GM18499 (cell line): ENCODE measurements at regions not wholly inside any gene's neighbourhood (a gene's known extent, or its start where the extent isn't known, plus 50 kb on each side); places are given as distances from the start of the nearest gene placed in this dataset.

Source experiments
- ATAC-seq: cut with Tn5 transposase; IDR thresholded peaks from one replicate; pipeline ENCODE4 v1.9.1; 2021; ENCODE audit warnings: moderate number of reproducible peaks; ENCODE audit not compliant: insufficient read depth, unreplicated experiment

DNA sequence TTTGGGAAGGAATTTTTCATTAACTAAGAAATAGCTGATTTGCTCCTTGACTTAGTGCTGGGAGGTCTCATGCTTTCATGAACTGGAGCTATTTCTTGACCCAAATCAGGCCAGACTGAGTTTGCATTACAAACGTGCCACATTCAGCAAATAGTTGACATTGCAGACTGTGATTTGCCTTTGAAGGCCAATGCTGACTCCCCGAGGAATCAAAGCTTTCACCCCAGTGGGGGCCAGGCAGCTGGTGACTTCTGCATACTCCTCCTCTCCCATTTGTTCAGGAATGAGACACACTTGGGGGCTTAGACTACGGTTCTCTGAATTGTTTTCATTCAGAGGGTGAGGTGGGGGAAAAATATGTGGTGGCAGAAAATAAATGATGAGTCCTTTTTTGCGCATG is 111.0 kb upstream of the JAZF1 start:
- ATAC-seq: no peak

DNA sequence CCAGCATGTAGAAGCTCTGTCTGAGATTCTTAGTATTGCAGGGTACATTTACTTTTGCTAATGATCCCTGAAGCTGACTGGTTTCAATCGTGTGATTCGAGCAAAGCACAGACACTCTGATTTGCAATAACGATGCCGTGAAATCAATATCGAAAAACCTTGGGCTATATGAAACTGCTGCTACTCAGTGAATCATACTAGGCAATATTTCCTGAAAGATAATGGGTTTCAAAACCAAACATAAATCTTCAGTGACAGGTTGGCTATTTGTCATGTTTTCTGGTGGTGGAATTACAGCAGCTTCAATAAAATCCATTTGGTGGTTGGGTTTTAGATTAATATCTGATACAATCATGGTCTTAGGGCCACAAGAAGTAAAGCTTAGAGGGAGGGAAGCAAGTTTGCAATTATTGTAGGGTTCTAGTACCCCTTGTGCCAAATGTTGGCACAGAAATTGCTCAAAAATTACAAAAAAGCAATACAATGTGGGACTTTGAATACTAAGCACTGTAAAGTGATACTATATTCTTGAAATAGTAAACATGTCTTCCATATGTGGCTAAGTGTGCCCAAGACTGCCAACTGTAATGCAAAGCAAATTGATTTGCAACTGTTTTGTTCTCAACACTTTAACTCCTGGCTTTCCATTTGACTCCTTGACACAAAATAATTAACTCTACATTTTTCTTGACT is 112.4 kb upstream of the JAZF1 start:
- ATAC-seq: no peak

DNA sequence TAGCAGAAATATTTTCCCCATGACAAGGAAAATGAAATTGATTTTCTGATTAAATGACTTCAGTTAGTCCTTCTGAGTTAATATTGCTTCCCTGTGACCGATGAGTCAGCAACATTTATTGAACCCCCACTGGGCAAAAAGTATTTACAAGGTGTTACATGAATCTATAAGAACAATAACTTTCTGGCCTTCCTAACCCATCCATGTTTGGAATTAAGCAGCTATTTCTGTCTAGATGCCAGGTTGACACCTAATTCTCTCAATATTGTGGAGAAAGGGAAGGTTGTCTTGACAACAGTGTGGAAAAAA is 112.9 kb upstream of the JAZF1 start:
- no peak for ATAC-seq

DNA sequence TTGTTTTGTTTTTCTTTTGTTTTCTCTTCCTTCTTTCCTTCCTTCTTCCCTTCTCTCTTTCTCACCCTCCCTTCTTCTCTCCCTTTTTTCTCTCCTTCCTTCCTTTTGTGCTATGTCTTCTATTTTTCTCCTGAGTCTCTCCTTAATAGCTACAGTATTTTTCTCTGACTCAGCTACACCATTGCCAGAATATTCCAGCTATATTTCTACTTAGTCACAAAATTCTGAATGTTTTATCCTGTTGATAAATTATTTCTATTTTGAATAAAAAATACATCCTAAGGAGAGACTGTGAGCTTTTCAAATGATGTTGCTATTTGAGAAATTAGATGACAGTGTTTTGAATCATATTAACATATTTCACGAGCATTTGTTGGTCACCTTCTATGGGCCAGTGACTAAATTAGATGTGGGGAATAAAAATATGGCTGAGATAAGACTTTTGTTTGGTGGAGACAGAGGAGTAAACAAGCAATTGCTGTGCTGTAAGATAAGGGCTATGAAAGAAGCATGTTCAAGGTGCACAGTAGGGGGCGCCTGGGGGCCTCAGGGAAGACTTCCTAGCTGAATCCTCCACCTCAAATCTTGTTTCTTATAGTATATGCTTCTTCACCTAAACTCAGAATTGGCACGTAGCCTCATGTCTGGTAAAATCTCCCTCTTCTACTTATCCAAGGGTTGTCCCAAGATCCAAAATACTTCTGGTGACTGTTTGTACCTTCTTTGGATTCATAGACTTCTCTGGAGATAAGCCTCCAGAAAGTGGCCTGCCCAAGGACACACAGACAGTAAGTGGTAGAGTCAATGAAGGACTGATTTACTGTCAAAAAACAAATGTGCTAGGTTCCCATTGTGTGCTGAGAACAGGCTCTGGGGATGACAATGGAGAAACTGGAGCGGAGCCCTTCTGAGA is 115.5 kb upstream of the CREB5 start:
- no peak for ATAC-seq

DNA sequence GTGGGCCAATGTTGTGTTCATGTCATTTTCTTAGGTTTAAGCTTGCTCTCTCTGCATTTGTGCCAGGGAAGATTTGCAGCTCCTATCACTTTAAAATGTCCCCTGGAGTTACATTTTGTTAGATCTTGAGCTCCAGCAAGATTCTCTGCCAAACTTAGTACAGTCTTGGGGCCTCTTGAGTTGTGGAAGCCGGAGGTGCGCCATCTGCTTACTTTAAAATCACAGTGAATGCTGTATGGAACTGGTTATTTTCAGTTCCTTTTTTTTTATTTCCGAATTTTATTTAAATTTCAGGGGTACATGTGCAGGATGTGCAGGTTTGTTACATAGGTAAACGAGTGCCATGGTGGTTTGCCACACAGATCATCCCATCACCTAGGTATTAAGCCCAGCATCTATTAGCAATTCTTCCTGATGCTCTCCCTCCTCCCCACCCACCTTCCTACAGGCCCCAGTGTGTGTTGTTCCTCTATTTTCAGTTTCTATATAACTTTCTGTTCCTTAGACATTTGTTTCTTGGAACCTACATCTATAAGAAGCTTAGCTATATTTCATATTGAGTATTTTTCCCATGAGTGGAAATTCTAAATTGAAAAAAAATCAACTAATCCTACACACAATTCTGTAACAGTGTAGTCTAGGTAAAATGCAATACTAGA is 114.4 kb upstream of the CREB5 start:
- ATAC-seq: peak; percentile 62

DNA sequence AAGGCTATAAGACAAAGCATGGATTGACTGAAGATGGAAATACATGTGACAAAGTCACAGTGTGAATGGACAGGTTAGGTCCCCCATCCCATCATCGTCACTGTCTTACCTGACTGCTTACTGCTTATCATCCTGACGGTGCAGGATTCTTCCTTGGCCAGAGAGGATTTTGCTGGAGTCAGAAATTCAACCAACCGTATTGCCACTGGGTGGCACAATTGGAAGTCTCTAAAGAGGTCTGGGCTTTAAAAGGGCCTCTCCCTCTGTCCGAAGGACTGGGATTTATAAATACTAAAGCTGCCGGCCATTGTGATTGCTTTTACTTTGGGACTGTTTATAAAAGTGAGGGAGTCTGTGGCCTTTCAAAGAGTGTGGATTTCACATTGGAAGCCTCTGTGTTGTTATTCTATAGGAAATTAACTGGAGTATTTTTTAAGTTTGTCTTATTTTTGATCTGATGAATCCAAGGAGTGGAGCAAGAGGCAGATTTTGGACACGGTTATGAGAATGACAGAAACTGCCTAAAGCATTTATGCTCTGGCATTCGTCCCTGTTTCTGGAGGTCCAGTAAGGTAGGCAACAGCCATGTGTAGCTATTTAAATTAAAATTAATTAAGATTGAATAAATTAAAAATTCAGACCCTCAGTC is 113.3 kb upstream of the CREB5 start:
- ATAC-seq: no peak

DNA sequence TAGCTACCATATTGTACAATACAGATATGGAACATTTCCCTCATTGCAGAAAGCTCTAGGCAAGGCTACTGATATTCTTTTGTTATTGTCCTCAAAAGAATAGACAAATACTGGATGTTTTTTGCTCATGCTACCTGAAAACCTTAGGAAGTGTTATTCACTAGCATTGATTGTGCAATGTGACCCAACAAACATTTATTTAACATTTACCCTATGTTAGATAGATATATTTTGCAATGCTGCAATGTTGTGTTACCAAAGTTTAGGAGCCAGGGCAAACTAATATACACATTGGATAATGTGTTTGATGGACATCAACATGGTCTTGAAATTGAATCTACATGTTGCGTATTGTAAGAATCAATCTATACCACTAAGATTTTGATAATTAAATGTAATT is 112.8 kb upstream of the CREB5 start:
- no peak for ATAC-seq

DNA sequence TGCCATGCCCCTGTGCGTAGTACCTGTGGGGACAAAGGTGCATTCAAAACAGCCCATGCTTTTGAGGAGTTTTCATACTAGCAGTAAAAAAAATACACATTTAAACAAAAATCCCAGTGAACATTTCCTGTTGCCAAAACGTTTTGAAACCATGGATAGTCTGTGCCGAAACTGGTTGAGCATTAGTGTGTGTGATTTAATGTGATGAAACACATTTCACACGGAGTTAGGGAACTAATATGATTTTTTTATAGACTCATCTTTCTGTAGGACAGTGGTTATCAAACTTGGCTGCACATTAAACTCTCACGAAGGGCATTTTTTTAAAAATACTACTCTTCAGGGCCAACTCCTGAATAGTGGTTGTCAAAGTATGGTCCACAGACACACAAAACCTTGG is 111.8 kb upstream of the CREB5 start:
- ATAC-seq: no peak

DNA sequence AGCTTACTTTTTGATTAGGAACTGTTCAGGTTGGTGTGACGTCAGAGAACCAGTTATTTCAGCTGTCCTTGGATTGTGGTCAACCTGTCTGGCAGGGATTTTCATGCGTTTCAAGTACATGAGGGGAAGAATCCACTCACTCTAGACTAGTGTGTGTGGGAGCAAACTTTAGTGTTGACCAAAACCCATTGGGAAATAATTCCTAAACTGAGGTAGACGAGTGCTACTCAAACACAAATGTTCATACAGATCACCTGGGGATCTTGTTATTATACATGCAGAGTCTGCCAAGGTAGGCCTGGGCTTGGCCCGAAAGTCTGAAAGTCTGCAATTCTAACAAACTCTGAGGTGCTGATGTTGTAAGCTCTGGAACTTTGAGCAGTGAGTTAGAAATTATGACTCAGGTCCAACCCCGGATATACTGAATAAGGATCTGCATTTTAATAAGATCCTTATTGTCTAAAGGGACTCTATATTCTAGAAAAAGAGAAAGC is 111.1 kb upstream of the CREB5 start:
- ATAC-seq: no peak

DNA sequence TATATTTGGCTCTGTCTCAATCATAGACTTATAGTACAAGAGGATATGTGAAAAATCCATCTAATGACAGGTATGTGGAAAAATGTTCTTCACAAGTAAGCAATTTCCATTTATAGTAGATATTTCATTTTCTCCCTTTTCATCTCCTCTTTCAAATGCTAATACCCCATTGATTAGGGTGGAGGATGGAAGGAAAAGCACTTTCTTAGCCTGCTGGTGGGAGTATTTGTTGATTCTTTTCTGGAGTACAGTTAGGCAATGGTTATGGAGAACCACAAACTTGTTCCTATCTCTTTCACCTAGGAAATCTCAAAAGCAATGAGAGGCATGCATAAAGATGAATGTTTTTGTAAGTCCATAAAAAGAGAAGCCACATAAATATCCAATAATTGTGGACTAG is 108.0 kb upstream of the CREB5 start:
- no peak for ATAC-seq

DNA sequence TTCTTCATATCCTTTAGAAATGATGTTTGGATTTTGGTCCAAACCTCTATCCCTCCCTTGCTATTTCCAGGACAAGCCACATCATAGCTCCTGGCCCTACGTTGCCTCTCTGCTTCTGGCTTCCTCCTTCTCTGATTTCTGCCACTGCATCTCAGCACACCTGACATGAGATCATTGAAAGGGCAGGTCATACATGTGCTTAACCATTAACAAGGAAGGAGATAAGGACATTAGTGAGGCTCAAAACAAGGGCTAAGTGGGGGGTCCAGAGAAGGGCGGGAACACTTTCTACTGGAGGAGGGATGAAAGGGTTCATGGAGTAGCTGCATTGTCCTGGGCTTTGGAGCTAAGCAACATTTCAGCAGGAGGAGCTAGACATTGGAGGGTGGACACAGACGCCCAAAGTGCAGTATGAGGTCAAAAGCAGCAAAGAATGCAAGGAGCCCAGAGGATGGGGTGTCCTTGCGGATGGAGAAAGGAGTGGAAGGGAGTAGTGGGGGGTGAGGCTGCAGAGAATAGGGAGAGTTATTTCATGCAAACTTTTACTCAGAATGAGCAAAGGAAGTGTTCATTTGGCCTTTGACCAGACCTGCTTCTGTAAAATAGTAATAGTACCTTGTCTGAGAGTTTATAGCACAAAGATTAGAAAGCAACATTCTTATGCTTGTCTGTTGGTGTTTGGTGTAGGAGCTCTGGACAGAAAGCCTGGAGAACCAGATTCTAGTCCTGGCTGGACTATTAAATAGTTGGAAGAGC is 102.4 kb upstream of the CREB5 start:
- no peak for ATAC-seq

DNA sequence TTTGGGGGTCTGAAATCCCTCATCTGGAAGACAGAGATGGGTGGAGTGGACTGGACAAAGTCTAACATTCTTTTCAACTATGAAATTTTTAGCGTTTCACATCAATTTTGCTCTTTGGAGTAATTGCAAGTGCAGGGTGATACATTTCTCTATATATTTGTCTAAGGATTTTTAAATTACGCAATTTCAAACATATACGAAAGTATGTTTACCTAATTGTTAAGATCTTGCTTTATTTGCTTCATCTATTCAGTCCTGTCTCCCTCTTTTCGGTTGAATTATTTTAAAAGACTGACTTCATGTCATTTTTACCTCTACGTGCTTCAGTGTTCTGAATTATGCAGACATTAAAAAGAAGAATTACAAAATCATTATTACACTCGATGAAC is 101.9 kb upstream of the CREB5 start:
- no peak for ATAC-seq

DNA sequence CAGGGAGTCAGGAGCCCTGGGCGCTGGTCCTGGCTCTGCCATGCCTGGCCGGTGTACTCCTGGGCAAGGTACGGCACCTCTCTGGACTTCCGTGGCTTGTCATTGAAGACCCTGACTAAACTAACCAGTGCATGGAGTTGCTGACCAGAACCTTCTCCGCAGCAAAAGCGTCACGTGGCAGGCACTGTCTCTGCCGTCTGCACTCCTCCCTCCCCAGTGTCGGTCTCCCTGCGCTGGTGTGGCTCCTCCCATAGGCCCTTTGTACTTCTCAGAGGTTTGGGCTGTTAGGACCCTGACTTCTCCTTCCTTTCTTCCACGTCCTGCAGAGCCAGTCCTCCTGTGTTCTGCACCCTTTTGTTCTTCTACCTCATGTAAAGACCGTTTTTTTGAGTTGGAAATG is 100.6 kb upstream of the CREB5 start:
- ATAC-seq: no peak

DNA sequence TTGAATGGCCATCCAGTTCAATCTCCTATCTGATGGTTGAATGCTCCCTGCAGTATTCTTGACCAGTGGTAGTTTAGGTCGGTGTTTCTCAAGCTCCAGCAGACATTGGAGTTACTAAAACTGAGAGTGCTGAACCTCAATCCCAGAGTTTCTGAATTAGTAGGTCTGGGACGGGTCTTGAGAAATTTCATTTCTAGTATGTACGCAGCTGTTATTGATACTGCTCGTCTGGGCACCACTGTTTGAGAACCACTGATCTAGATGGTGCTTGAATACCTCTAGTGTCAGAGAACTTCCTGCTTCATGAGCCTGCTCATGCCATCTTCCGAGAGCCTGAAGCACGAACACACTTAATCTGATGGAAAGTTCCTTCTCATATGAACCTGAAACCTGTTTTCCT is 99.4 kb upstream of the CREB5 start:
- no peak for ATAC-seq

DNA sequence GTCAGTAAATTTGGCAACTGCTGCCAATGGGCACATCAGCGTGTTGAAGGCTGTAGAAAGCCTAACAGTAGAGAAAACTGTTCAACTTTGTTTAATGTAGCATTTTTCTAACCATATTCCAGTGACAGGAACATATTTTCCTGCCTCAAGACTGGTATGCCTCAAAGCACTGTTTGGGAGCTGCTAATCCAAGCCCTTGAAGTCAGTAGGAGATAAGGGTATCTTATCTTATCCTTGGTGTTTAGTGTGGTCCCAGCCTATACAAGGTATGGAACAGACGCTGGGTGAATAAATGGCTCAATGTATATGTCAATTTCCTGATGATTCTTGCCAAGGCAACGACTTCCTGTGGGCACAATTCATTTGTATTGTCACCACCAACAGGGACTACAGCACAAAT is 97.5 kb upstream of the CREB5 start:
- no peak for ATAC-seq

DNA sequence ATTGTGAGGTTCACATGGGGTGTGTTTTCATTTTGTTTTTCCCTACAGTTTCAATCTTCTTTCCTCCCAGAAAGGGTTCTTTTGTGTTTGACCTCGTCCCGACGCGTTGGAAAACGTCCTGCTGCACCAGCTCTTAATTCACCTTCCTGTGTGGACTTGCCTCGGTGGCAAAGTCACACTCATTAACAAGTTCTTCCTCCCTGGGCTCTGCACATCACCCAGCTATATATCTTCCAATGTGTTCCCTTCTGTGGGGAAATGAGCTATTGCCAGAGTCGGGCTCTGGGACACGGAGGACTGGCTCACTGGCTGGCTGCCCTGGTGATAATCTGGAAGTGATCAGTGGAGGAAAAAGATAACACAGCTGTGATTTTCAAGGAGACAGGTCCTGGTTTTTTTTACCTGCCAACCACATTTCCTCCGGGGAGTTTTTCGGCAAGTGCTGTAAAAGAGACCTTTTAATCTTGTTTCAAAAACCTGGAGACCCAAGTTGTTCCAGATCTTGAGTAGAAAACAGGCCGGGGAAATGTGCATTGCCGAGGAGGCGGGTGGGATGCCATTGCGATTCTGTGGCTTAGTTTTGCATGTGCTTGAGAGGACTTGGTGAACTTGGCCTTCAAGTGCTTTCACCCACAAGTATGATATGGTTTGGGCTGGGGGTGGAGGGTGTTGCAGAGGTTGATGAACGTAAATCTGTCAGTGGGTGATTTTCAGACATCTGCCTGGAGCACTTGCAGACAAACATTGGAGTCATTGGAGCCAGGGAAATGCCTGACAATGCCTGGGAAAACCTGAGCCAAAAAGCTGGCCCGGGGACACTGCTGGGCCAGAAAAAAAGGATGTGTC is 96.5 kb upstream of the CREB5 start:
- no peak for ATAC-seq

DNA sequence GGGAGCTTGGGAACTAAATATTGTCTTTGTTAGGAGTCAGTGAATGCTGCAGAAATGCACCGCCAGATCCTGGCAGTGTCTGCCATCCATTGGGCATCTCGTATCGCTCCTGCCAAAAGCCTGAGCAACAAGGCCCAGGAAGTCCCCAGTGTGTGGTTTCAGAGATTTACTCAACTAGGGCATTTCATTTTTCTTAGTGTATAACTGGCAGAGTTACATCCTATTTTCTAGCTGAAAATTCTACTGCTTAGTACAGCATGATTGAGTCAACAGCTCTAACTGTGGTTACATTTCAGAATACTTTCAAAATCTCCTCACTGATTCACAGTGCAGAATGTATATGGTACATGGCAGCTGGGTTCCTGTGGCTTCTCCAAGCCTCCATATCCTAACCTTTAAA is 95.8 kb upstream of the CREB5 start:
- no peak for ATAC-seq

DNA sequence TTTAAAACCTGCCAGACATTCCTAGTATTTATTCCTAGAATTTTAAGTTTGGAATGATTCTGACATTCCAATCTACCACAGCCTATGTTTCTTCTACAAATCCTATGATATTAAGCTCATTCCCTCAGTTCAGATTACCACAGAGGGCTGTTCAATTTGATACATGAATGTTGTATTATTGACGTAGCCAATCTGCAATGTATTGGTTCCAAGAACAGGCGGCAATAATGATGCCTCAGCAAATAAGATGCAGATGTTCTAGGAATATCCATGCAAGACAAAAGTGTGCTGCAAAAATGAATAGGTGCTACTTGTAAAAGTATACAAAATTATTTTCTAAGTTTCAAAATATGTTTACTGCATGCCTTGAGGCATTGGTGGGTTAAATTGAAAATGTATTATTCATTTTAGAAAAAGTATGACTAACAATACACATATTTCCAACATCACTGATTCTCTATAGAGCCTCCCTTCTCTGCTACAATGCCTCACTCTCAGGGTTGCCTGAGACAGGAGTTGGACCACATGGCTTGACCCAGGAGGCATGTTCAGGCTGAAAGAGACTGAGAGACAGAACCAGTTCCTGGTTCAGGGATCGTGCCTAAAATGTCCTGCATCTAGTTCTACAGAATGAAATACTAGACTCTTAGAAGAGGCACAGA is 94.1 kb upstream of the CREB5 start:
- no peak for ATAC-seq

DNA sequence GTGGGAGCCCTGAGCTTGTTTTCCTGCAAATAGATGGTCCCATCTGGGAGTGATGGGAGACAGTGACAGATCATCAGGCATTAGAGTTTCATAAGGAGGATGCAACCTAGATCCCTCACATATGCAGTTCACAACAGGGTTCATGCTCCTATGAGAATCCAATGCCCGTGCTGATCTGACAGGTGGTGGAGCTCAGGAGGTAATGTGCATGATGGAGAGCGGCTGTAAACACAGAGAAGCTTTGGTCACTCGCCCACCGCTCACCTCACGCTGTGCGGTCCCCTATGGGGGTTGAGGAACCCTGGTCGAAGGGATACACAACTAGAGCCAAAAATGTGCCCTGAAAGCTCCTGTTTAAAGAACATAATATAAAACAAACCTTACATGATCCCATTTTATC is 88.5 kb upstream of the CREB5 start:
- no peak for ATAC-seq
